ENCODE measurements at regions not wholly inside any gene's neighbourhood (a gene's known extent, or its start where the extent isn't known, plus 50 kb on each side); places are given as distances from the start of the nearest gene placed in this dataset.
A peak's percentile ranks its signal among the peaks of the same experiment; 100 is the strongest.
"Not testable (repeated sequence)": the region's sequence is repeated elsewhere in the genome, so short reads cannot be mapped to it uniquely, and the experiment has no call there.

DNA sequence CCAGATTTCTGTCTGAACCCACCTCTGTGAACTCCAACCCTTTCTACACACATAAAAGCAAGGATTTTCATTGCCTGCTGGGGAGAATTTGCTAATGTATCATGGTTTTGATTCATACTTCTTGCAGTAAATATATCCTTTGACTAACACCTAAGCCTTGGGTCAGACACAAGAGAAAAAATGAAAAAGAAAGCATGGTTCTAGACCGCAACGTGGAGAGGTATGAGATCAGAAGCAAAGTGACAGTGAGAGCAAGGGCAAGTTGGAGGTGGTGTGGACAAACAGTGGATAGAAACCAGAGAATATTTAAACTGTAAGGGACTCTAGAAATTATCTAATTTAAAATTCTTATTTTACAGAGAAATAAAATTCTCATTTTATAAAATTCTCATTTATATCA is 212.9 kb upstream of the SEMA6A start:
- Histone ChIP-seq H3K27ac (ENCODE audit: low read depth, low read length) (no peak overlapping the region), H3K9me3 (ENCODE audit: control insufficient read depth, insufficient read depth, low read length) (peaks cover 14% of the 10 kb centered on the region), H3K9ac (ENCODE audit: low read depth, low read length) (no peak overlapping the region), H3K4me3 (ENCODE audit: low read depth, low read length) (no peak overlapping the region), H3K36me3 (ENCODE audit: control insufficient read depth, insufficient read depth, low read length) (no peaks in the 10 kb centered on the region), H3K27me3 (ENCODE audit: control insufficient read depth, insufficient read depth, low read length) (no peaks in the 10 kb centered on the region), H3K4me1 (ENCODE audit: control insufficient read depth, insufficient read depth, low read length) (no peaks in the 10 kb centered on the region)

DNA sequence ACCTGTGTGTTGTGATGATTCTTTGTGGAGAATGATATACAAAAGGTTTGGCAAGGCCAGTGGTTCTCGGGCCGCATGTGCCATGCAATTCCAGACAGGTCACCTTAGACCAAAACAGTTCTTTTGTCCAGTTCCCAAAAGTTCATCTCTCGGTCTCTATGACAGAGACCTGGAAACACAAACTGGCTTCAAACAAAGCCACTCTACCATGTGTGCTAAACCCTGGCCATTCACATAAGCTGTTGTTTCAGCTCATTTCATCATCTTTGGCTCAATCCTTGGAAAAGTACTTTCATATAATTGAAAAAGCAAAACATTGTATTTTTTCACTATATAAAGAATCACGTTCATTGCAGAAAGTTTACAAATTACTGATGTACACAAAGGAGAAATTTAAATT is 210.5 kb upstream of the SEMA6A start:
- Histone ChIP-seq H3K4me1 (ENCODE audit: control insufficient read depth, insufficient read depth, low read length) (no peaks in the 10 kb centered on the region), H3K27ac (ENCODE audit: low read depth, low read length) (no peak overlapping the region), H3K36me3 (ENCODE audit: control insufficient read depth, insufficient read depth, low read length) (no peaks in the 10 kb centered on the region), H3K4me3 (ENCODE audit: low read depth, low read length) (no peak overlapping the region), H3K27me3 (ENCODE audit: control insufficient read depth, insufficient read depth, low read length) (no peaks in the 10 kb centered on the region), H3K9me3 (ENCODE audit: control insufficient read depth, insufficient read depth, low read length) (peaks cover 11% of the 10 kb centered on the region), H3K9ac (ENCODE audit: low read depth, low read length) (no peak overlapping the region)

DNA sequence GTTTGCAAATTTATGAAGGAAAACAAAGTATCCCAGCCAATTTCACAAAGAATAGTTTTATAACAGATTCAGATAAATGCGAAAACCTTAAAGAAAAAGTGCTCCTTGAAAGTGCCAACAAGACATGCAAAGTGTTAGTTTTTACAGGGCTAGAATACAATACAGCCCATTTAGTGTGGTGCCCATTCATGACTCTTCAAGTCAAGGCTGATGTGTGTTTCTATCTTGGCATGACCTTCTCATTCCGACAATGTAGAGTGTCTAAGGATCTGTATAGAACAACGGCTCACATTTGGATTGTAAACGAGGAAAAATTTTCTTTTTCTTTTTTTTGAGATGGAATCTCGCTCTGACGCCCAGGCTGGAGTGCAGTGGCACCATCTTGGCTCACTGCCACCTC is 205.2 kb upstream of the SEMA6A start:
- Histone ChIP-seq H3K4me1 (ENCODE audit: control insufficient read depth, insufficient read depth, low read length) (peaks cover 44% of the 10 kb centered on the region), H3K27me3 (ENCODE audit: control insufficient read depth, insufficient read depth, low read length) (no peaks in the 10 kb centered on the region), H3K9me3 (ENCODE audit: control insufficient read depth, insufficient read depth, low read length) (no peaks in the 10 kb centered on the region), H3K9ac (ENCODE audit: low read depth, low read length) (no peak overlapping the region), H3K27ac (ENCODE audit: low read depth, low read length) (no peak overlapping the region), H3K36me3 (ENCODE audit: control insufficient read depth, insufficient read depth, low read length) (no peaks in the 10 kb centered on the region), H3K4me3 (ENCODE audit: low read depth, low read length) (no peak overlapping the region)

DNA sequence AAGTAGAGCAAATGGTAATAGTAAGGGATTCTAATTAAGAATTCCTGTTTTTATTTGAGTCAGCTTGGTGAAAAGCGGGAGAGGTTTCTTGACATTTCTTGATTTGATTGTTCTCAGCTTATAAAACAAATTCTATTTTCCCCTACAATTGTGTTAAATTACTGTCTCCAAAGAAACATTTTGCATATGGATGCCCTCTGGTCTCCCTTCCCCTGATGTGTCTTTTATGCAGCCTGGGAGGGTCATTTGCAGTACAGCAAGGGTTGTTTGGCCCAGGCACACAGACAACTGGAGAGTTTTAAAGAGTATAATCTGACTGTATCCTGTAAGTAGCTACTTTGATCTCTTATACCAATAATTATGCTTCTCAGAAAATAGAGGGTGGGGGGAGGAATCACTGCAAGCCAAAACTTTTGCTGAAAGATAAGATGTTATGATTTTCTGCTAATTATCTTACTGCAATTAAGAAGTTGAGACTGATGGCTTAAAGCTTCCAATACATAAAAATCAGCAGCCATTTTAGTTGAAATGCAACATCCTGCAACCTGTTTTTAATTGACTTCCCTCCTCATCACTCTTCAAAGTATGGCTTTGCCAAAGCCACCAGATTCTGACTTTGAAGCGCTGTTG is 204.1 kb upstream of the SEMA6A start:
- Histone ChIP-seq H3K9me3 (ENCODE audit: control insufficient read depth, insufficient read depth, low read length) (no peaks in the 10 kb centered on the region), H3K9ac (ENCODE audit: low read depth, low read length) (no peak overlapping the region), H3K4me3 (ENCODE audit: low read depth, low read length) (no peak overlapping the region), H3K4me1 (ENCODE audit: control insufficient read depth, insufficient read depth, low read length) (peaks cover 54% of the 10 kb centered on the region), H3K27me3 (ENCODE audit: control insufficient read depth, insufficient read depth, low read length) (no peaks in the 10 kb centered on the region), H3K27ac (ENCODE audit: low read depth, low read length) (peak overlapping the region; percentile 91), H3K36me3 (ENCODE audit: control insufficient read depth, insufficient read depth, low read length) (no peaks in the 10 kb centered on the region)

DNA sequence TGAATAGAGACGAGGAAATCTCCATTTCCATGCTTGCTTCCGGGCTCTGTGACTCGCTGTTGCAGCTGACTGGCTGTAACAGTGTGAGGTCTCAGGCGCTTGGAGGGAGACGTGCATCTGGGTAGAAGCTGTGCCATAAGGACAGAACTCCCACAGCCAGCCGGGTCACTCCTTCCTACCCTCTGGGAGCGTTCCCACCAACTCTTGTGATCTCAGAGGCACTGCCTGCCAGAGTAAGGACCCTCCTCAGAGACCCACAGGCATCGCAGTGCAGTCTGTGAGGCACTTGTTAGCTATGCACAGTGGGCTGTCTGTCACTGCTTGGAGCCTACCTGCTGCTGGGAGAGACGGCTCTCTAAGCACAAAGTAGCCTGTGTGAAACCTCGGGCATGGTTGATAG is 203.4 kb upstream of the SEMA6A start:
- Histone ChIP-seq H3K9me3 (ENCODE audit: control insufficient read depth, insufficient read depth, low read length) (no peaks in the 10 kb centered on the region), H3K27ac (ENCODE audit: low read depth, low read length) (peak overlapping the region; percentile 91), H3K9ac (ENCODE audit: low read depth, low read length) (no peak overlapping the region), H3K36me3 (ENCODE audit: control insufficient read depth, insufficient read depth, low read length) (no peaks in the 10 kb centered on the region), H3K4me1 (ENCODE audit: control insufficient read depth, insufficient read depth, low read length) (peaks cover 62% of the 10 kb centered on the region), H3K27me3 (ENCODE audit: control insufficient read depth, insufficient read depth, low read length) (no peaks in the 10 kb centered on the region), H3K4me3 (ENCODE audit: low read depth, low read length) (peak overlapping the region; percentile 20; the same call in 1 of the 2 replicates)

DNA sequence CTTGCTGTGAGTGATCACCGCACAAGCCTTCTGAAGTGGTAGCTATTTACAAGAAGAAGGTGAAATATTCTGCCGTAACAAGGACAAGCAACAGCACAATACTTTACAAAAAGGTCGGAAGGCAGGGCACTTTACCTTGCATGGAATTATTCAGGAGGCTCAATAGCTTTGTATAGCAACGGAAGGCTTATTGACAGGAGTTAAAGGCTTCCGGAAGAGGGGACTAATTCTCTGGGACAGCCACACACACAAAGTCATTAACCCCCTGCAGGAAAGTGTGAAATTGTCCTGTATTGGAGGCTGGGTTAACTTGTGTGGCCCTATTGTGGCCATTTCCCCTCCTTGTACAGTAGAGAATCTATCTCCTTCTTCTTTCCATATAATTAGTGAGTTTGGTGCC is 199.3 kb upstream of the SEMA6A start:
- Histone ChIP-seq H3K4me1 (ENCODE audit: control insufficient read depth, insufficient read depth, low read length) (peaks cover 79% of the 10 kb centered on the region), H3K27ac (ENCODE audit: low read depth, low read length) (peak overlapping the region; percentile 95), H3K27me3 (ENCODE audit: control insufficient read depth, insufficient read depth, low read length) (no peaks in the 10 kb centered on the region)

DNA sequence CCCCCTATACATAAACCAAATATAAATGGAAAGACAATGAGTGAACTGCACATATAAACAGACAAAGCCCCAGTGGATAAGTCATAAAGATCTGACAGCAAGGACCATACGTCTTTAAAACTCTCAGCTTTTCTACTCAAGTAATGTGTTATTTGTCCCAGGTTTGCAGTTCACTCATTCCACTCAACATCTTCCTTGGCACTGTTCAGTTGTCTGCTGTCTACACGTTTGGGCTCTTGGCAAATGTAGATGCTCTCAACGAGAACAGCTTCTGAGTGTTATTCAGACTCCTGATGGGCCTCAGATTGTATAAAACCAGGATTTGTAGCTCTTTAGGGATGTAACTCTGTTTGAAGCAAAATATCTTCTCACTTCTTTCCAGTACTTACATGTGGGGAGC is 198.2 kb upstream of the SEMA6A start:
- Histone ChIP-seq H3K4me3 (ENCODE audit: low read depth, low read length) (no peak overlapping the region), H3K36me3 (ENCODE audit: control insufficient read depth, insufficient read depth, low read length) (no peaks in the 10 kb centered on the region), H3K9ac (ENCODE audit: low read depth, low read length) (no peak overlapping the region), H3K27ac (ENCODE audit: low read depth, low read length) (peak overlapping the region; percentile 95), H3K9me3 (ENCODE audit: control insufficient read depth, insufficient read depth, low read length) (no peaks in the 10 kb centered on the region), H3K27me3 (ENCODE audit: control insufficient read depth, insufficient read depth, low read length) (no peaks in the 10 kb centered on the region), H3K4me1 (ENCODE audit: control insufficient read depth, insufficient read depth, low read length) (peaks cover 68% of the 10 kb centered on the region)

More for the DNA sequence above, 199.3 kb upstream of the SEMA6A start:
- Histone ChIP-seq H3K4me3 (ENCODE audit: low read depth, low read length) (no peak overlapping the region), H3K9me3 (ENCODE audit: control insufficient read depth, insufficient read depth, low read length) (no peaks in the 10 kb centered on the region), H3K36me3 (ENCODE audit: control insufficient read depth, insufficient read depth, low read length) (no peaks in the 10 kb centered on the region), H3K9ac (ENCODE audit: low read depth, low read length) (peak overlapping the region; percentile 1; the same call in 1 of the 2 replicates)

DNA sequence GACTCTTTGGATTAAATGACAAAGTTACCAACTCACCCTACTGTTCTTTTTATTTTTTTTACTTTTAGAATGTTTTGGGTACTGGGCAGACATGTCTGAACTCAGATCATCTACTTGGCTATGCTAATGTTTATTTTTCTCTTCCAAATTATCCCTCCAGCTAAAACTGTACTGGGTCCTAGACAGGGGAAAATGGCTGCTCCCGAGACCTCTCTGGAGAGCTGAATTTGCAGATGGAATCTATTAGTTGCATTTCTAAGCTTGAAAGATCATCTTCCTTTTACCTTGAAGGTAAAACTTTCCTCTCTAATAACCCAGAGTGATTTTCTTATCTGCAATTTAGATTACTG is 197.5 kb upstream of the SEMA6A start:
- peak overlapping the region; percentile 95 for H3K27ac ChIP-seq (ENCODE audit: low read depth, low read length)
- H3K36me3 ChIP-seq (ENCODE audit: control insufficient read depth, insufficient read depth, low read length): no peaks in the 10 kb centered on the region
- H3K9me3 ChIP-seq (ENCODE audit: control insufficient read depth, insufficient read depth, low read length): no peaks in the 10 kb centered on the region
- H3K9ac ChIP-seq (ENCODE audit: low read depth, low read length): no peak overlapping the region
- H3K4me3 ChIP-seq (ENCODE audit: low read depth, low read length): no peak overlapping the region
- H3K4me1 ChIP-seq (ENCODE audit: control insufficient read depth, insufficient read depth, low read length): peaks cover 61% of the 10 kb centered on the region
- no peaks in the 10 kb centered on the region for H3K27me3 ChIP-seq (ENCODE audit: control insufficient read depth, insufficient read depth, low read length)

DNA sequence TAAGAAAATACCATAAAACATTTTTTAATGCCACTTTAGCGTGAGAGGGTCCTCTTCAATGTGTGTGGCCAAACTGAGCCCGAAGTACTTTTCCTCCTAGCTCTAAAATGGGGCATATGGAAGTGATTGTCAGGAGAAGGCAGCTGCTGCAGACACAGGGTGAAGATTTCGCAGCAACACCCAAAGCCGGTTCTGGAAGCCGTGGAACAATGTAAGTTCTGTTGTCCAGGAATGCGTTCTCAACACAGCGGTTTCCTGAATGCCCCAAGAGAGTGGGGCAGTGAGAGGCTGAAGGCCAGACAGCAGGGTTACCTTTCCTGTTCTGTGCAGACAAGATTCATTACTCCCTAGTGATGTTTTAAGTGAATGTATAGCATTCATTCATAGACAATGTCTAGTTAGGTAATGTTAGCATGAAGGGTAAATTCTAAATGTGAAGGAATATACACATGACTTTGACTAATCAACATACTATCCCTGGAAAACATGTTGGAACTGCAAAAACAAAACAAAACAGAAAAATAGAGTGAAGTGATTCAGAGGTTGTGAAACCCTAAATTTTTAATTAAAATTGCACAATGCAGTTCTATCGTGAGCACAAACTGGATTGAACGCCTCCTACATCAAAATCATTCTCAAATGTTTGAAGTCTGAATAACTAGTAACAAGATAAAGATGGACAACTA is 197.0 kb upstream of the SEMA6A start:
- Histone ChIP-seq H3K9ac (ENCODE audit: low read depth, low read length) (no peak overlapping the region), H3K27ac (ENCODE audit: low read depth, low read length) (peak overlapping the region; percentile 59), H3K9me3 (ENCODE audit: control insufficient read depth, insufficient read depth, low read length) (no peaks in the 10 kb centered on the region), H3K27me3 (ENCODE audit: control insufficient read depth, insufficient read depth, low read length) (no peaks in the 10 kb centered on the region), H3K4me3 (ENCODE audit: low read depth, low read length) (no peak overlapping the region), H3K36me3 (ENCODE audit: control insufficient read depth, insufficient read depth, low read length) (no peaks in the 10 kb centered on the region), H3K4me1 (ENCODE audit: control insufficient read depth, insufficient read depth, low read length) (peaks cover 56% of the 10 kb centered on the region)

DNA sequence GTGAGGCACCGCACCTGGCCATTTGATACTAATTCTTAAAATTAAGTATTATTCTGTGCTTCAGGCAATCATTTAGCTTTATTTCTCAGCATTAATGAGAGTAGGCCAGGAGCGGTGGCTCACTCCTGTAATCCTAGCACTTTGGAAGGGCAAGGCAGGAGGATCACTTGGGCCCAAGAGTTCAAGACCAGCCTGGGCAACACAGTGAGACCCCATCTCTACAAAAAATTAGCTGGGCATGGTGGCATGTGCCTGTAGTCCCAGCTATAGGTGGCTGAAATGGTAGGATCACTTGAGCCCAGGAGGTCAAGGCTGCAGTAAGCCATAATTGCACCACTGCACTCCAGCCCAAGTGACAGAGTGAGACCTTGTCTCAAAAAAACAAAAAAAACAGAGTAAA is 195.3 kb upstream of the SEMA6A start:
- H3K27ac ChIP-seq (ENCODE audit: low read depth, low read length); H3K4me3 ChIP-seq (ENCODE audit: low read depth, low read length); H3K27me3 ChIP-seq (ENCODE audit: control insufficient read depth, insufficient read depth, low read length); H3K9ac ChIP-seq (ENCODE audit: low read depth, low read length); H3K36me3 ChIP-seq (ENCODE audit: control insufficient read depth, insufficient read depth, low read length); H3K9me3 ChIP-seq (ENCODE audit: control insufficient read depth, insufficient read depth, low read length): not testable (repeated sequence)
- H3K4me1 ChIP-seq (ENCODE audit: control insufficient read depth, insufficient read depth, low read length): peaks cover 42% of the 10 kb centered on the region

DNA sequence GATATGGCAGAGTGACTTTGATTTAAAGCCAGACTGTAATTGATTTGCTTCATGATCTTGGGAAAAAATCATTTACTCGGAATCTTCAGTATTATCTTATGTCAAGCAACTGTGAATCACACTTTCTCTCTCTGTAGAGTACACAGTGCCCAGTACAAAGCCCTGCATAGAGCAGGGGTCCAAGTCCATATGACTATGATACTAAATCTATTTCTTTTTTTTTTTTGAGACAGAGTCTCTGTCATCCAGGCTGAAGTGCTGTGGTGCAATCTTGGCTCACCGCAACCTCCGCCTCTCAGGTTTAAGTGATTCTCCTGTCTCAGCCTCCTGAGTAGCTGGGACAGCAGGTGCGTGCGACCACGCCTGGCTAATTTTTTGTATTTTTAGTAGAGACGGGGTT is 194.8 kb upstream of the SEMA6A start:
- Histone ChIP-seq H3K27me3 (ENCODE audit: control insufficient read depth, insufficient read depth, low read length) (no peaks in the 10 kb centered on the region), H3K4me1 (ENCODE audit: control insufficient read depth, insufficient read depth, low read length) (peaks cover 37% of the 10 kb centered on the region), H3K9me3 (ENCODE audit: control insufficient read depth, insufficient read depth, low read length) (no peaks in the 10 kb centered on the region), H3K27ac (ENCODE audit: low read depth, low read length) (no peak overlapping the region), H3K9ac (ENCODE audit: low read depth, low read length) (no peak overlapping the region), H3K36me3 (ENCODE audit: control insufficient read depth, insufficient read depth, low read length) (no peaks in the 10 kb centered on the region), H3K4me3 (ENCODE audit: low read depth, low read length) (no peak overlapping the region)
